ENCODE measurements at regions not wholly inside any gene's neighbourhood (a gene's known extent, or its start where the extent isn't known, plus 50 kb on each side); places are given as distances from the start of the nearest gene placed in this dataset.
"Not testable (repeated sequence)": the region's sequence is repeated elsewhere in the genome, so short reads cannot be mapped to it uniquely, and the experiment has no call there.

DNA sequence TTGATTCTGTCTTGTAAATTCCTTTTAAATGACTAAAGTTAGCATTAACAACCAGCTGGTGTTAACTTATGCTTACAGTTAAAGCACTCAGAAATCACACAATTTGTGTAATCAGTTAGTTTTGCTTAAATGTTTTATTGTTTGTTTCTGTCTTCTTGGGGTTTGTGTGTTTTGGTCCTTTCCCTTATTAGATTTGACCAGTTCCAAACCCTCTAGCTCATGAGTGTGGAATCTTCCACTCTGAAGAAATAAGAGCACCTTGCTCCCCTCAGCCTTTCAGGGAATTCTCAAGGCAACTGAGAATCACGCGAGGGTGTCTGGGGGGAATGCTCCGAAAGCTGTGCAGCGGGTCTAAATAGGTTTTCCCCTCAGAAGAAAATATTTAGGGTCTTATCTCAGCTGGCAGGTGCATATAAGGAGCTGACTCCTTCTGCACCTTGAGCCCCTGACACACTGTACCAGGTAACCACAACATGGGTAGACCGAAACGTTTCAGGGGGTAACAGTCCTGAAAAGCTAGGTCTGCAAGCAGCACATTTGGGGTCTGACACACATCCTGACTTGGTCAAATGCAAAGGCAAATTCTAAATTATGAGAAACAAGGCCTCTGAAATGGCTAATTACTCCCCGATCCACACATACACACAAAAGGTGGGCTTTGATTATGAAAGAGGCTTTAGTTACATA lies 188.1 kb upstream of the ETV3 start:
- no peak for DNase-seq (ENCODE audit: low read depth, low spot score)

- DNase-seq (ENCODE audit: low read depth, low spot score): no peak
These were observed 187.0 kb upstream of the ETV3 start for GRCh38 chr1:157325220-157325619.

DNA sequence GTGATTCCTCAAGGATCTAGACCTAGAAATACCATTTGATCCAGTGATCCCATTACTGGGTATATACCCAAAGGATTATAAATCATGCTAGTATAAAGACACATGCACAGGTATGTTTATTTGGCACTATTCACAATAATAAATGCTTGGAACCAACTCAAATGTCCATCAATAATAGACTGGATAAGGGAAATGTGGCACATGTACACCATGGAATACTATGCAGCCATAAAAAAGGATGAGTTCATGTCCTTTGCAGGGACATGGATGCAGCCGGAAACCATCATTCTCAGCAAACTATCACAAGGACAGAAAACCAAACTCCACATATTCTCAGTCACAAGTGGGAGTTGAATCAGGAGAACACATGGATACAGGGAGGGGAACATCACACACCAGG lies 183.8 kb upstream of the ETV3 start:
- not testable (repeated sequence) for DNase-seq (ENCODE audit: low read depth, low spot score)

DNA sequence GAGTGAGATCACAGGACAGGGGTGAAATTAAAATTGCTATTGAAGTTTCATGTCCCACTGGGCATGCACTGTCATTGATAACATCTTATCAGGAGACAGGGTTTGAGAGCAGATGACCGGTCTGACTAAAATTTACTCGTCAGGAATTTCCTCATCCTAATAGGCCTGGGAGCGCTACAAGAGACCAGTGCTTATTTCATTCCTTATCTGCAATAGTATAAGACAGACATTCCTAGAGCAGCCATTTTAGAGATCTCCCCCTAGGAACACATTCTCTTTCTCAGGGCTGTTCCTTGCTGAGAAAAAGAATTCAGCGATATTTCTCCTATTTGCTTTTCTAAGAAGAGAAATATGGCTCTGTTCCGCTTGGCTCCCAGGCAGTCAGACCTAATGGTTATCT lies 181.4 kb upstream of the ETV3 start:
- no peak for DNase-seq (ENCODE audit: low read depth, low spot score)

DNA sequence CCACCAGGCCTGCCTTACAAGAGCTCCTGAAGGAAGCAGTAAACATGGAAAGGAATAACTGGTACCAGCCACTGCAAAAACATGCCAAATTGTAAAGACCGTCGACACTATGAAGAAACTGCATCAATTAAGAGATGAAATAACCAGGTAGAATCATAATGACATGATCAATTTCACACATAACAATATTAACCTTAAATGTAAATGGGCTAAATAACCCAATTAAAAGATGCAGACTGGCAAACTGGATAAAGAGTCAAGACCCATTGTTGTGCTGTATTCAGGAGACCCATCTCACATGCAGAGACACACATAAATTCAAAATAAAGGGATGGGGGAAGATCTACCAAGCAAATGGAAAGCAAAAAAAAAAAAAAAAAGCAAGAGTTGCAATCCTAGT lies 179.0 kb upstream of the ETV3 start:
- DNase-seq (ENCODE audit: low read depth, low spot score): not testable (repeated sequence)

GRCh38 chr1:157315544-157315943 lies 177.3 kb upstream of the ETV3 start:
- no peak for DNase-seq (ENCODE audit: low read depth, low spot score)

DNA sequence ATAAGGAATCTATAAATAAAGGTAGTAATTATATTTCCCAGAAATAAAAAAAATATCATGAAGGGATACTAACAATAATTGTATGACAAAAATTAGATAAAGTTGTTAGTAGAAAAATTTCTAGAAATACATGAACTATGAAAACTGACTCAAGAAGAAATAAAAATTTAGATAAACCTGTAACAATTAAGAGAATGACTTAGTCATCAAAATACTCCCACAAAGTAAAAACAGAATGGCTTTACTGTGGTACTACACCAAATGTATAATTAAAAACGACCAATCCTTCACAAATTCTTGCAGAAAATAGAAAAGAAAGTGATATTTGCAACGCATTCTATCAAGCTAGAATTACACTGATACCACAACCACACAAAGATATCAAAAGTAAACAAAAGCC lies 176.2 kb upstream of the ETV3 start:
- DNase-seq (ENCODE audit: low read depth, low spot score): no peak

DNA sequence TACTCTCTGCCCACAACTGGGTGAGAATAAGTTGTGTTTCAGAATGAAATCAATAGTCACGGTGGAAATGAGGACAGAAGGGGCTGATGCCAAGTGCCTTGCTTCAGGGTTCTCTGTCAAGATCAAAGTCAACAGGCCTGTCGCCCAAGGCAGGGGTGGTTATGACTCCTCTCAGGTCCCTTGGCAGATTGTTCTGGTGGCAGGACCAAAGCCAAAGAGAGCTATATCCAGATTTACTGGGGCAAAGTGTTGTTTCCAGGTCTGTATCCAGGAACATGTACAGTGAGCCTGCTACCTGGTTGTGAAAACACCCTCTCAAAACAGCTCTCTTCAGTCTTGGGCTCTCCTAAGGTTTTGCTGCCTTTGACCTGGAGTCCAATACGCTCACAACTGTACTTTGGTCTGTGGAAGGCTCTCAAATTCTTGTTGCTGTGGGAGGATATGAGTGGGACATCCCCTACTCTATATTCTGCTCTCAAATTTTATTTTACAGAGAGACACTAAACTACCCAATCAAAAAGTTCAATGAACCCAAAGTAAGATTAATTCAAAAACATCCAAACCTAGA lies 175.1 kb upstream of the ETV3 start:
- DNase-seq (ENCODE audit: low read depth, low spot score): no peak

DNA sequence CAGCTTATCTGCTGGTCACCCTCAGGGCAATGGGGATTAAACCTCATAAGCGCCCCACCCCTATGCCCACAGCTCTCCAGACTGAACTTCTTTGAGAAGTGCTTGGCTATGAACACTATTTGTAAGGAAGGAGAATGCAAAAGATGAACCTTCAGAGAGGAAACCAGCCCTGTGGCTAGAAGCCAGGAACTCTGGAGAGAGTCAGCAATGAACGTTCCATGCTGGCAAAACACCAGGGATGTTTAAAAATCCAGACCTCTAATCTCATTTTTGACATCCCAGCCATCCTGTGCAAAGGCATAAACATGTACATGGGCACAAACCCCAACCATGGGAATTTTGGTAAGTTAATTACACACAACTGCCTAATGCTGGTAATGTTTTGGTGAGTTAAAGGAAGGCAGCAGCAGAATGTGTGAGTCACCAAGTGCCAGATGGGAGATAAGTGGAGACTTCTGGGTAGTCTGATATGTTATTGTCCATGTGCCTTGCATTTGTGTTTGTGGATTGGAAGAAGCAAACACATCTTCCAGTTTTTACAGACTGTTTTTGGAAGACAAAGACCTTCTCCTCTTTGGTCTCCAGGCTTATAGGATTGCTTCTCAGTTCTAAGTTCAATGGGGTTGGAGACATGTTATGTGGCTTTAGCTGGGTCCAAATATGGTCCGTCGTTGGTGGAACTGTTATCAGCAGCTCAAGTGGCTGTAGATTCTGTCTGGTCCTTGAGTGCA lies 174.1 kb upstream of the ETV3 start:
- DNase-seq (ENCODE audit: low read depth, low spot score): no peak

- DNase-seq (ENCODE audit: low read depth, low spot score): no peak
These were observed 173.5 kb upstream of the ETV3 start for GRCh38 chr1:157311730-157312081.

GRCh38 chr1:157310805-157311729 lies 172.9 kb upstream of the ETV3 start:
- DNase-seq (ENCODE audit: low read depth, low spot score): not testable (repeated sequence)

GRCh38 chr1:157310401-157310800 lies 172.2 kb upstream of the ETV3 start:
- no peak for DNase-seq (ENCODE audit: low read depth, low spot score)

- no peak for DNase-seq (ENCODE audit: low read depth, low spot score)
These were observed 169.3 kb upstream of the ETV3 start for GRCh38 chr1:157307491-157307890.

DNA sequence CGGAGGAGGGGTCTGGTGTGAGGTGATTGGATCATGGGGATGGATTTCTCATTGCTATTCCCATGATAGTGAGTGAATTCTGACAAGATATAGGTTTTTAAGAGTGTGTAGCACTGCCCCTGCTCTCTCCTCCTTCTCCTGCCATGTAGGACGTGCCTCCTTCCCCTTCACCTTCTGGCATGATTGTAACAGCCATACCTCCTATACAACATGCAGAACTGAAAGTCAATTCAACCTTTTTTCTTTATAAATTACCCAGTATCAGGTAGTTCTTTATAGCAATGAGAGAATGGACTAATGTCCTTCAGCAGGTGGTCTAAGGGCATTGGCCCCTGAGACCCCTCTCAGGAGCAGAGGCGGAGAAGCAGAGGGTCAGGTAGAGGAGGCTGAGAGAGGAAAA lies 168.7 kb upstream of the ETV3 start:
- DNase-seq (ENCODE audit: low read depth, low spot score): no peak

DNA sequence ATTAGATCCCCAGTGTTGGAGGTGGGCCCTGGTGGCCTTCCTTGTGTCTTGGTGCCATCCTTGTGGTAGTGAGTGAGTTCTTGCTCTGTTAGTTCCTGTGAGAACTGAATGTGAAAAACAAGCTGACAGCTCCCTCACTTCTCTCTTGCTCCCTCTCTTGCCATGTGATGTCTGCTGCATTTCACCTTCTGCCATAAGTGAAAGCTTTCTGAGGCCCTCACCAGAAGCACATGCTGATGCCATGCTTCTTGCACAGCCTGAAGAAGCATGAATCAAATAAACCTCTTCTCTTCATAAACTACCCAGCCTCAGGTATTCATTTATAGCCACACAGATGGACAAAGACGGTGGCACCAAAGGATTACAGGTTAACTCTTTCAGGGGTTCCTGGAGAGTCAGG lies 166.1 kb upstream of the ETV3 start:
- no peak for DNase-seq (ENCODE audit: low read depth, low spot score)

DNA sequence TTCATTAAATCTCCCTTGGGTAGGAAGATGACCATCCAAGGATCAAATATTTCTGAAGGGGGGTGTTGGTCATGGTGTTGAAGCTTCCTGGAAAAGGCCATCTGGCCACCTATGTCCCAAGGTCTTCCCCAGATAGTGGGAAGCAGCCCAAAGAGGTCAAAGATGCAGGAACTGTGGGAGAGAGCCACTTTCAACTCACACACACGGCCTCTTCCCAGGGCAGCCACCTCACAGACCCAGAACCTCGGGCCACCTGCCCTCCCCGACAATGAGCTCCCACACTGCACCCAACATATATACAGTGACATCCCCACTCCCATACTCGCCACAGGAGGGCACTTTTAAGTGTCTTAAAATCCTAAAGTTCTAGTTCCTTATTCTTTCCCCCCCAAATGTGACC lies 164.5 kb upstream of the ETV3 start:
- DNase-seq (ENCODE audit: low read depth, low spot score): no peak

GRCh38 chr1:157302199-157302497 lies 164.0 kb upstream of the ETV3 start:
- no peak for DNase-seq (ENCODE audit: low read depth, low spot score)

- no peak for DNase-seq (ENCODE audit: low read depth, low spot score)
These were observed 163.4 kb upstream of the ETV3 start for GRCh38 chr1:157301477-157302198.

DNA sequence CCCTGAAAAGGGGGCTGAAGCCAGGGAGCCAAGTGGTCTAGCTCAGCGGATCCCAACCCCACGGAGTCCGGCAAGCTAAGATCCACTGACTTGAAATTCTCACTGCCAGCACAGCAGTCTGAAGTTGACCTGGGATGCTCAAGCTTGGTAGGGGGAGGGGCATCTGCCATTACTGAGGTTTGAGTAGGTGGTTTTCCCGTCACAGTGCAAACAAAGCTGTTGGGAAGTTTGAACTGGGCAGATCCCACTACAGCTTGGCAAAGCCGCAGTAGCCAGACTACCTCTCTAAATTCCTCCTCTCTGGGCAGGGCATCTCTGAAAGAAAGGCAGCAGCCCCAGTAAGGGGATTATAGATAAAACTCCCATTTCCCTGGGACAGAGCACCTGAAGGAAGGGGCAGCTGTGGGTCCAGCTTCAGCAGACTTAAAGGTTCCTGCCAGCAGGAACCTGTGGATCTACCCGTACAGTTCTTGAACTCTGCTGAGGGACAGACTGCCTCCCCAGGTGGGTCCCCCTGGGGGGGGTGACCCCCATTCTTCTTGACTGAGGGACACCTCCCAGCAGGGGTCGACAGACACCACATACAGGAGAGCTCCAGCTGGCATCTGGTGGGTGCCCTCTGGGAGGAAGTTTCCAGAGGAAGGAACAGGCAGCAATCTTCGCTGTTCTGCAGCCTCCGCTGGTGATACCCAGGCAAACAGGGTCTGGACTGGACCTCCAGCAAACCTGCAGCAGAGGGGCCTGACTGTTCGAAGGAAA lies 156.4 kb upstream of the ETV3 start:
- DNase-seq (ENCODE audit: low read depth, low spot score): not testable (repeated sequence)

DNA sequence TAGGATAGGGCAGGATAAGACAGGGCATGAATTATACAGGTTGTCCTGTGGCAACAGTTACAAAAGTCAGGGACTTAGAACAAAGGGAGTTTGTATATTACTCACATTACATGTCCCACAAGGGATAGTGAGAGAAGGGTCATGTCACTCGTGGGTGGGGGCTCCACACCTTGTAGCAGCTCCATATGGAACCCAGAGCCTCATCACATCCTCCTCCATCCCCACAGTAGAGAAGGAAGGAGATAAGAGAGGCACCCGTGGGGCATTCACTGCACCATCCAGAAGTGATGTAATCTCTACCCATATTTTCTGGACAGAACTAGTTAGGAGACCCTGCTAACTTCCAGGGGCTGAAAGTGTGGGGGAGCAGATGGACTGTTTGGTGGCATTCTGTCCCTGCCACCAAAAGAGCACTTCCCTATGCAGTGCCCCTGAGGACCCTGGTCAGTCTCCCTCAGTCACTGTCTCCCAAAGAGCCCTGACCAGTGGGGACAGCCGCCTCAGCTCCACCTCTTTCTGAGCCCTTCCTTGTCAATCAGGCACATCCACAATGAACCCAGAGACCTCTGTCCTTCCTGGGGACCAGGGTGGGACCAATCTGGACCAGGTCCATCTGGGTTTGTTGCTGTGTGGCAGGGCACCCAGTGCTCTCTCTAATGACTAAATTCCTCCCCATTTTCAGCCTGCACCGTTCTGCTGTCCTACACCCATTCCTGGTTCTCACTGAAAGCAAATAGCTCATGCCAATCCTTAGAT lies 154.8 kb upstream of the ETV3 start:
- no peak for DNase-seq (ENCODE audit: low read depth, low spot score)
